GM19397 (cell line): ENCODE measurements at regions not wholly inside any gene's neighbourhood (a gene's known extent, or its start where the extent isn't known, plus 50 kb on each side); places are given as distances from the start of the nearest gene placed in this dataset.

ENCODE experiments used
- ATAC-seq: cut with Tn5 transposase; IDR thresholded peaks from one replicate; pipeline ENCODE4 v1.9.1; 2021; ENCODE audit warnings: mild to moderate bottlenecking, moderate library complexity; ENCODE audit not compliant: unreplicated experiment

DNA sequence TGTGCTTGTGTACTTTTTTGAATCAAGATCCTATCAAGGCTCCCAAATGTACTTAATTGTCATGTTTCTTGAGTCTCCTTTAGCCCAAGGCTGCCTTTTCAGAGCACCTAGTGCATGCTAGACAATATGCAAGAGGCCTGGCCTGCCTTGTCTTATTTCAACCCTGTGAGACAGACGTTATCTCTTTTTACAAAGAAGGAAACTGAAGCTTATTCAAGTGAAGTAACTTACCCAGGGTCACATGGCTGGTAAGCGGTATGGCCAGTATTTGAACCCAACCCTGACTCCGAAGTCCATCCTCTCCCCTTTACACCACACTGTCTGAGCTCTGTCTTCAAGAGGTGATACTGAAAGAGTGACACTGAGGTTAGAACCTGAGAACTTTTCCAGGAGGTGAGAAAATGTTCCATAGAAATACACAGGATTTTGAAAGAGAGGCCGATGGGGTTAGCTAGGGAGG lies 505.1 kb downstream of the FOXO1 start:
- ATAC-seq, result no peak

DNA sequence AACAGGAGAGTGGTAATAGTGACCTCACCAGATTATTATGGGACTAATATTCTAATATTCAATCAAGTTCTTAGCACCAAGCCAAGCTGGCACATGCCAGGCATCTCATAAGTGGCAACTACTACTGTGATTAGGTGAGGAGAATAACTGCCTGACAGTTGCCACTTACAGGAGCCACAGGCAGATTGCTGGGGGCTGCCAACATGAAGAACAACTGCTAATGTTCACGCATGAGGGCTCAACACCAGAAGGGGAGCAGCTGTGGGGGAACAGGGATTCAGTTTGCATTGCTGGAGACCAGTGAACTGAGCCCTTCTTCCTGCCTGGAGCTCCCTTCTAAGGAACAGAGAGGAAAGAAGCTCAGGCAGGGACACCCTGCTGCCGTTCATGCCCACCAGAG lies 504.5 kb downstream of the FOXO1 start:
- ATAC-seq, result no peak

DNA sequence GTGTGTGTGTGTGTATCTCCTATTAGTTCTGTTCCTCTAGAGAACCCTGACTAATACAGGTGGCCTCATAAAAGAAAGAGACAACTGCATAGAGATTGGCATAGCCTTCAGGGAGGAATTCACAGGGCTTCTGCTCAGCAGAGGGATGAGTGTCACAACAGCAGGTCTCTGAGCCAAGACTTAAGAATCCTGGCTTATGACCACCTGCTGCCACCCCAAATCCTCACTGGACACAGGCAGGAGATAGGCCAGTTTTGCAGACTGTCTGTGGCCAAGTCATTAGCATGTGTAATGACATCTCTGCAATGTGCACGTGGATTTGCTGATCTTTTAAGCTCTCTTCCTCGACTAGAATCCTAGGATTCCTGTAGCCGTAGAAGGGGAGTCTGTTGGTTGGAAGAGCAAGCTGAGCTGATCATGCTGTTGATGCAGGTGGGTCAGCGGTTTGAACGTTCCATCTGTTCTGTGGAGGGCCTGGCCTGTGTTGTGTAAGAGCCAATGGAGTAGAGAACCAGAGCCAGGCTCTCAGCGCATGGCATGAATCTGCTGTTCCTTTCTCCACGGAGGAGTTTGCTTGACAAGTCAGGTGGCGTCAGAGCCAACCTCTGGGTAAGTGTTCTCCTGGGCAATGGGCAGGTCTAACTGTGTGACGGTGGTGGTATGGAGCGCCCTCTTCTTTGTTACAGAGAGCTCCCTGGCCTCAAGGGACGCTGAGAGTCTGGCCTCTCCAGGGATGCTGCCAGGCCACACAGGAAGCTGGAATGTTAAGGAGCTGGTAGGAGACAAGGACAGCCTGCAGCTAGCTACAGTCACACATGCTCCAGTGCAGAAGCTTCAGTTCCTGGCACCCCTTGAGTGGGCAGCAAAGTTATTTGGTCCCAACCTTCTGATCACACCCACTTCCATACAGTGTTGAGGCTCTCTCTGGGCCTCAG lies 503.1 kb downstream of the FOXO1 start:
- no peak for ATAC-seq

DNA sequence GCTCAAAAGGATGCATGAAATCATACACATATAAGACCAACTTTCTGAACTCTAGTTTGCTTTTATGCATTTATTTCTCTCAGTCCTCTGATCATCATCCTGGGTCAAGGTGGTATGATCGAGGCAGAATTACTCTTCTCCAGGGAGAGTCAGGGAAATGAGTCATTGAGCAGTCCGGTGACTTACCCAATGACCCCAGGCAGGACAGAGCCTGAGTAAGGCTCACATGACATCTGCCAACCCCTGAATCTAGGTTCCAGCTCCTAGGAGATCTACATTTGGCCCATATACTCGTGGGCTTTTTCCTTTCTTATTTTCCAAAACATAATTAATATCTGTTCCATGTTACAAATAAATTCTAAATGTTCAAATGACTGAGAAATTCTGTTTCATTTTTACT lies 502.3 kb downstream of the FOXO1 start:
- no peak for ATAC-seq

DNA sequence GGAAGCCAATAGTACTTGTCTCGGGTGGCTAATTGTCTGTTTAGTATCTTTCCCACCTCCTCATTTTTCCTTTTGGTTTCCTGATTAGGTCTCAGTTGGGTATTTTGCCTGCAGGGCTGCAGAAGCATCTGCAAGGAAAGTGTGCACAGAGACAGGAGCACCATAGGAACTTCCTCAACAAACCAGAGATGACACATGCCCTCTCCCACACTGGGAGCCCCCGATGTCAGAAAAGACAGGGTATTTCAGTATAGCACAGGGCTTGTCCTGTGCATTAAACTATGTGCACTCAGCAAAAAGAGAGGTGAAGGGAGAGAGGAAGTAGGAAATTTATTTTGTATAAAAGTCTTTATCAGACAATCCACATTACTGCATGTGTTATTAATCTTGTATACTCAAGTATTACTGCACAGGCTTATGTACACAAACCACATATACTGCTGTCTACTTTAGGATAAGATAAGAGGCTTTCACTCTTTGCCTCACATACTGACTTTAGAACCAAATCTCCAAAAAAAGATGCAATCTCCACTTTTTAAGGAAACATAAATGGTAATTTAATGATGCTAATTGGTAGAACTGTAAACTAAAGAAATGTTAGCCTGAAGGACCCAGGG lies 501.0 kb downstream of the FOXO1 start:
- no peak for ATAC-seq

DNA sequence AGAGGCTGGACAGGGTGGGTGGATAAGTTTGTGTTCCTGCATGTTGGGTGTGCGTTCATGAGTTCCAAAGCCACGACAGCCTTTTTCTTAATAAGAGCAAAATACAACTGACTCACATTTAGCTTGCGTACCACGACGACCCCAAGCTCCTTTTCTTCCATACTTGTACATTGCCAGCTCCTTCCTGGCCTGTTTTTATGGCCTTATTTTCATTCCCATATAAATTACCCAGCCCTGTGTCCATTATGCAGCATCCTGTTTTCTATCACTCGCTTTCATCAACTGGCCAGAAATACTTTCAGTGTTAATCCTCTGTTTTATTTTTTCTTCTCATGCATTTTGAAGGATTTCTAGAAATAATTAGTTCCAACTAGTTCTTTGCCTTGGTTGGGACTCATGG lies 499.1 kb downstream of the FOXO1 start:
- ATAC-seq, result no peak

DNA sequence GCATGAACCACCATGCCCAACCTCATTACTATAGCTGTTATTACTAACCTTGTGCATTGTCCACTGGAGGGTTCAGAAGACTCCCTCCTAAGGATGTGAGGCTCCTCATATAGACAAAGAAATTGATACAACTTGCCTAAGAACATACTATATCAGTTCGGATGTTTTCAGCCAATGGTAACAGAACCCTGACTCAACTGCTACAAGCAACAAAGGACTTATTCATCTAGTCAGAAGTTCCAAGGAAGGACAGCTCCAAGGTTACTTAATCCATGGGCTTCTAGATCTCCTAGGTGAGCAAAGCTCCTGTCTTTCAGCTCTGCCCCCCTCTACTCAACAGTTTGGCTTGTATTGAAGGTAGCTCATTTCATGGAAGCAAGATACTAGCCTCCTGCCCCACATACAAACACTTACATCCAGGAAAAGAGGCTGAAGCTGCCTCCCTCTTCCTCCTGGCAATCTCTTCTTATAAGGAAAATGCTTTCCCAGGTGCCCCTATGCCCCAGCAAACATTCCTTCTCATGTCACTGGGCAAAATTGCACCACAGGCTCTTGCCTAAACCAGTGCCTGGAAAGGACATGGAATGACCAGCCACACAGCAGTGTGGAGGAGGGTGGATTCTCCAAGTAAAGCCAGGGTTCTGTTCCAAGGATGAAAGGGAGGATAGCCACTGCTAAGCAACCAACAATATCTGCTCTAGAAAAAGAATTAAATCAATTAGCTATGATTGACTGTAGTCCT lies 497.8 kb downstream of the FOXO1 start:
- no peak for ATAC-seq

DNA sequence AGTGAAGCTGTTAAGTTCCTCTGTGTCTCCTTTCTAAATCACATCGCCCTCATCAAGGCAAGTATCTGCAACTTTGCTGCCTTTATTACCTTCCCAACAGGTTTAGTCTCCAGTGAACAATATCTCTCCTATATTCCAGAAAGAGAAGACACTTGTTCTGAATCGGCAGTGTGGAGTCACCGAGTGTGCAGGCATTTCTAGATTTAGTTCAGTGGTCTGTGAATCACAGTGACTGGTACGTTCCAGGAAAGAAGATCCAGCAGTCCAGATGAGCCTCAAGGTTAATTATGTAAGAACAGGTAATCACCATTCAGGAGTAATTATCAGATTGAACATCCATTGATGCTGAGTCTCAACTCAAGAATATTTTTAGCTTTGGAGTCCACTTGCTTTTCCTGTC lies 497.0 kb downstream of the FOXO1 start:
- no peak for ATAC-seq

DNA sequence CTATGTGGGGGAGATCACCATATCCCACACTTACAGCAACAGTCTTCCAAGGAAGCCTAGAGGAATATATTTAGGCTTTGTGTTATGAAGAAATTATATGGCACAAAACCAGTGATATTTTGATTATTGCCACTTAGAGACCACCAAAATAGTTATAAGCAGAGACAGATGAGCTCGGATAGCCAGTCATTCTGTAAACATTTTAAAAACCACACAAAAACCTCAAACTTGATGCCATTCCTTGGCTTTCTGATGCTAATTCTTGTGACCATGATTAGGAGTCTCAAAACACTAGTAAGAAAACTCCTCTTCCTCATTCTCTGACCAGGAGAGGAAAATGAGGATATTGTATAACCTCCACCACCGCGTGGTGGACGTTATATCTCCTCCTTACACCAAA lies 496.4 kb downstream of the FOXO1 start:
- no peak for ATAC-seq

DNA sequence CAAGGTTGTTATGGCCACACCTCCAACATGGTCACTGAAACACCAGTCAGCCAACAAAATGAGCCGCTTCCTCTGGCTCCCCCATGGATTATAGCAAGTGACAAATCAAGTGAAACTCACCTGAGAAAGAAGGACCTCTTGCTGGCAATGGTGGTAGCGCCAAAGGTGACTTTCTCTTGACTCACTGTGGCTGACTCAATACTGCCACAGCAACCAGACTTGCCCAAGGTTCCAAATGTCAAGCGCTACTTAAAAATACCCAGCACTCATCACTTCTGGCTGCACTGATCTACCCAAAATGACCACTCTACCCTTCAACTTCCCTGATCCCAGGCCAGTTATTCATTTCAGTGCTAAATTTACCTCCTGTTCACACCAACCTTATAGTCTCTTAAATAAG lies 495.5 kb downstream of the FOXO1 start:
- no peak for ATAC-seq

DNA sequence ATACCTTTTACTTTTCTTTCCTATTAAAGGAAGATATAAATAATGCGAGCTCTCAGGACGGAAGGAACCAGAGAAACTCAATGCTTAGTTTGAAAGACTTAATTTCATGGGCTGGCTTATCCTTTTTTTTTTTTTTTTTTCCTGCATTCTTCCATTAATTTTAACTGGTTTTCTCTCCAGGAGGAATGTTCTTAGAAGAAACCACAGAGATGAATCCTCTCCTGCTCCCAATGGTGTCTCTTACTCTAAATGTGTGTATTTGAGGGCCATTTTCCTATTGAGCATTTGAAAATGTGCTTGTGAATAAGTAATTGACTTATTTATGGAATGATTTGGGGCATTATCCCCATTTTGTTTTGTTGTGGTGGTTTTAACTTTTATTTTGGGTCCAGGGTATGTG lies 494.9 kb downstream of the FOXO1 start:
- no peak for ATAC-seq

DNA sequence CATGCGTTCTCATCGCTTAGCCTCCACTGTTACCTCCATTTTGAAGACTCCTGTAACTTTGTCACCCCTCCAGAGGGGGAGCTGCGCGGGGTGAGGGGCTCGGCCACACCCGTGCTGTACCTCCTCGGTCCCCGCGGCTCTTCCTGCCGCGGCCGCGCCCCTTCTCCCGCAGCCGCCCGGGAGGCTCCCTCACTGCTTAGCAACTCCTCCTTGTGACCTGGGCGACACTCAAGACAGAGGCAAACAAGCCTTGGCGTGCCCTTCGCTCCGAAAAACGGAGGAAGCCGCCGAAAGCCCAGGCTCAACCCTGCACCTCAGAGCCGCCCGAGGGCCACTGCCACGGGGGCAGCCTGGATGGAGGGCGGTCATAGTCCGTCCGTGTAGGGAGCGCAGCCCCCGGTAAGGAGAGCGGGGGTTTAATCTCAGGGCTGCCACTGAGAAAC lies 494.3 kb downstream of the FOXO1 start:
- no peak for ATAC-seq

DNA sequence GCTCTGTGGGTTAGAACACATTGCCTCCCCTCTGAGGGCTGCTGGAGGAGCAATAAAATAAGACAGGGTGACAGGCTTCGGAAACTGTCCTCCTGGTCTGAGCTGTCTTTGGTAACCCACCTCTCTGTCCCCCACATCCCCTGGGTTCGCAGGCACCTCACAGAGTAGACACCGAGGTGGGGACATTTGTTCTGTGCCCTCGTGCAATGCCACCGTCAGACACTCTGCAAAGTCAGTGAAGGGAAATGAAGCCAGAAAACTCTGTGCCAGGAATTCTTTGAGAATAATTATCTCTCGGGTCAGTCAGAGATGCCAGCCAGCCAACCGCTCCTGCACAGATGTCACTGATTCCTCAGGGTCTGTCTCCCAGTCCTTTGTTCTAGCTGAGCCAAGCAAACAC lies 493.6 kb downstream of the FOXO1 start:
- no peak for ATAC-seq

DNA sequence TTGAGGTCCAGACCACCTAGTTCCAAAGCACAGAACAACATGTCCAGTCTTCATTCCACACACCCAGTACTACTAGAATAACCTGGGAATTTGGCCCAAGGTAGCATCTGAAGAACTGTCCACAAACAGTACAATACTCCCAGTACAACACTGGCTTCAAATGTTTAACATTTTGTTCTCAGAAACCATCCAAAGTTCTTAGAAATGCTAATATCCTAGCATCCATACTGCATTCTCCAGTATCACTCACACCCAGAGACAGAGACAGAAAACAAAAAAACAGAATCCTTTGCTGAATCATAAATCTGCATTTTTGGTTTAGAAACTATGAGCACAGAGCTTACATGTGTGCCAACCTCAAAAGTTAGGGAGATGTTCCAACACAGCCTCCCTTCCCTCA lies 490.8 kb downstream of the FOXO1 start:
- ATAC-seq, result no peak

DNA sequence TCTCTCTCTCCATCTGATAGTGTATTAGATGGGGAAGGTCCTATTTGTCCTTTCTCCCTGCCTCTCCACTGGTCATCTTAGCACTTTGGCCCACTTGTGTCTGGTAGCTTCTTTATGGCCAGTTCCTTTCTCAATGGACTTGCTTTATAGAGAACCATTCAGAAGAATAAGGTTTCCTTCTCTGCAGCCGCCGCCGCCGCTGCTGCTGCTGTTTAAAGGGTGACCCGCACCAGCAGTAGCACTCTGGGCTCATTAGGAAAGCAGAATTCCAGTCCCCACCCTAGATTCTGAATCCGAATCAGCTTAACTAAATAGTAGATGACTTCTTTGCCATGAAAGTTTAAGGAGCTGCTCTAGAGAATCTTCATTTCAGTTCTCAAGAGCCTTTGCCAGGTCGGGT lies 490.2 kb downstream of the FOXO1 start:
- ATAC-seq, result no peak

DNA sequence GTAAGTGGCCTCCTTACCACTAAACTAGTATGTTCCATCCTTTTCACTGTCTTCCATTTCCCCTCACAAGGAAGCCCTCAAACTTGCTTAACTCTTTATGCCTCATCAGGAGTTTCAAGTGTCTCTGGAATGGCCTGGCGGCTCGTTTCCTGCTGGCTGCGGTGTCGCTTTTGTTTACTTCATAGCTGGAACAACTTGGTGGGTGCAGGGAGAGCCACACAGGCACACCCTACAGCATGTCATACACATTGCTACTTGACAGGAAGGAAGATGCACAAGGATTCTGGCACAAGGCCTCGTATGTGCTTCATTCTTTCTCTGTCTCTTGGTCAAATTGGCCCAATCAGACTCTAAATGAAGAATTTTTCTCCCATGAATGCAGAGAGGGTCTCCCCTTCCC lies 488.3 kb downstream of the FOXO1 start:
- ATAC-seq, result no peak

DNA sequence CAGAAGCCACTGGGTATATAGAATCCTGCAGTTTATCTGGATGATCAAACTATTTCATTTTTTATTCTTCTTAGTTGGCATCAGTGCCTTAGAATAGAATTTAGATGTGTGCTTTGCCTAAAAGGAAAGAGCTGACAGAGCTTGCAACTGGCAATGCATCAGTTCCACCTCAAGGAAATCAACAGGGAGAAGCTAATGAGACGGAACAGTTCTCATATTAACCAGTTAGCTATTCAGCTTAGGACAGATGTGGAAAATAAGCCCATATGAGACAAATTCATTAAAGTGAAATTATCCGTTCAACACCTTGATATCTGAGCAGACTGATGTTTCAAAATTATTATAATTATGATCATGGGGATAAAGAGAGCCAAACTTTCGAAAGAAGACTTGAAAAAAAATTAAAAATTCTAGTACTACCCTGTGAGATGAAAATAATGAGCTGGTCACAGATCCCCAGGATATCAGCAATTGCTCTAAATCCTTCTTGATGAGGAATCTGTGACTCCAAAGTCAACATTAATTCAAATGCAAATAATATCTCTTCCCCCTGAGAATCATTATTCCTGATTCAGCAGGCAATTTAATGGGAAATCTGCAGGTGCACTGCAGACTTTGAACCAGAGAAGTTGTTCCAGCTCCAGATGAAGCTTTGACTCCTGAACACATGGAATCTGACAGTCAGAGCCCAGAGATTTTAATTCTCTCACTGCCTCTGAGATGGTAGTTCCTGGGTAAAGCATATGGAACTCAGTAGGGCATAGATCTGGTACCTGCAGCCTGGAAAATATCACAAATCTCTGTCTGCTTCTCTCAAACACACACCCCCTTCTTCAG lies 486.8 kb downstream of the FOXO1 start:
- ATAC-seq, result no peak

DNA sequence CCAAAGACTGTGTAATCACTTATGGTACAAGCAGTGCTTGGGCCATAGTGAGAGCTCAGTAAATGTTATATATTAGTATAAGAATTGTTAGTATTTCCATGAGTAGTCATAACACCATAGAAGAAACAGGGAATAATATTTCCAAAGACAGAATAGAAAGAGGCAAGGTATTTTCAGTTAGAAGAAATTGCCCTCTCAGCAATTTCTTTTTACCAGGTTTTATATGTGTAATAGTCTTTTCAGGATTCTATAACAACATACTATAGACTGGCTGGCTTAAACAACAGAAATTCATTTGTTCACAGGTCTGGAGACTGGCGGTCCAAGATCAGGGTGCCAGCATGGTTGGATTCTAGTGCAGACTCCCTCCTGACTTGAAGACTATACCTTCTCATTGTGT lies 485.7 kb downstream of the FOXO1 start:
- no peak for ATAC-seq

DNA sequence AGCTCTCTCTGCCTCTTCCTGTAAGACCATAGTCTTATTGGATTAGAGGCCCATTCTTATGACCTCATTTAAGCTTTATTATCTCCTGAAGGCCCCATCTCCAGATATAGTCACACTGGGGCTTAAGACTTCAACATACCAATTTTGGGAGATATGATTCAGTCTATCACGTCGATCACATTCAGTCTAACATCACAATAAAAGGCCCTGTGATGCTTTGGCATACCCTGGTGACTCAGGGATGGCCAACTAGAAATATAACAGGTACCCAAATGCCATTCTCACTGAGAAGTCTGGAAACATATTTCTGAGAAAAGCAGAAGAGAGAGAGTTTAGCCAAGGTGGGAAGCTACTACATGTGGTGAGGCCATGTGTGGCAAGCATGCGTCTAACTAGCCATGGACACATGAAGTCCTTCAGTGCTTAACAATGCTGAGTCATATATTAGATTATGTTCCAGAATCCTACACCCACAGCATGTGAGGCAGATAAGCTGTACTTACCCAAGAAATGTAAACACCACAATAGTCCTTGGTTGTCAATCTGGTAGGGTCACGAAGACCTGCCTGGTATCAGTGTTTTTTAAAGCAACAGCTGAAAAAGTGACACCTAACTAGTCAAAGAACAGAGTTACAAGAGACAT lies 485.1 kb downstream of the FOXO1 start:
- ATAC-seq, result no peak

DNA sequence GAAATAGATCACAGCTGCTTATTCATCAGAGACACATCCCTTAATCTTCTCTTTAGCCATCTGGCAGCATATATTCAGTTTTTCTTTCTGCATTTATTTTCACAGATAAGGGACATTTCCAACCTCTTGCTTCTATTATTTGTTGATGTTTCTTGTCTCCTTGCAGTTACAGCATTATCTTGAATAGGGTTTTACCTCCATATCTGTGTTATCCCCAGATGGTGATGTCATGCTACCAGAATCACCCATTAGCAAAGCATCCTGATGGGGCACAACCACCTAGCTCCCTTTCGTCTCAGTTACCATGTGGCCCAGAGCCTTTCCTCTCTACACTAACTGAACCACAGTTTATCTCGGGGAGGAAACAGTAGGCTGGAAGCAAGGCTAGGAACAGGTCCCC lies 483.9 kb downstream of the FOXO1 start:
- ATAC-seq, result no peak
